ENCODE measurements at regions not wholly inside any gene's neighbourhood (a gene's known extent, or its start where the extent isn't known, plus 50 kb on each side); places are given as distances from the start of the nearest gene placed in this dataset.
"Not testable (repeated sequence)": the region's sequence is repeated elsewhere in the genome, so short reads cannot be mapped to it uniquely, and the experiment has no call there.

DNA sequence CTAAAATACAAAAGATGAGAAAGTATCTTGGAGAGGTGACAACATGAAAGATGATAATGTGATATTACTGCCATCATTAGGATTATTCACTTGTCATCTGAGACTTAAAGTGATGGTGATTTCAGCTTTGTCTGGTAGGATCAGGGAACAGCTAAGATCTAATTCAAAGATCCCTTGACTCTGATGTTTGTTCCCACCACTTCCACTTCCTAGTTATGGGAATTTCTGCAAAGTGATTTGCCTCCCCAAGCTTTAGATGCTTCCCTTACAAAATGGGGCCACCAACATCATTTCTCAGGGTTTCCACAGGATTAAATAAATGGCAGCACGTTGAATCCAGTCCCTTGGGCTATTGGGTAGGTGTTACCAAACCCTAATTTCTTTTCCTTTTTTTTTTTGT, 550.8 kb upstream of the CDH5 start:
- Histone ChIP-seq H3K36me3 (ENCODE audit: control insufficient read depth, insufficient read depth, low read length) (no peaks in the 10 kb centered on the region), H3K27ac (ENCODE audit: insufficient read depth, low read length) (no peak overlapping the region), H3K27me3 (ENCODE audit: control insufficient read depth, insufficient read depth, low read length) (no peaks in the 10 kb centered on the region), H2AFZ (ENCODE audit: low read length) (no peak overlapping the region), H3K4me2 (ENCODE audit: extremely low read depth, insufficient read depth, low read length) (no peak overlapping the region), H3K4me3 (replicated peaks in 1 of 4; ENCODE audit: control extremely low read depth in 1 of 4, insufficient read depth in 1 of 4, low read depth in 3 of 4, low read length in 4 of 4) (no peak overlapping the region), H3K4me1 (ENCODE audit: control insufficient read depth, extremely low read depth, insufficient read depth, low read length) (no peaks in the 10 kb centered on the region), H4K20me1 (ENCODE audit: control insufficient read depth, extremely low read depth, insufficient read depth, low read length) (no peaks in the 10 kb centered on the region), H3K9ac (ENCODE audit: insufficient read depth, low read length) (no peak overlapping the region), H3K79me2 (ENCODE audit: control insufficient read depth, insufficient read depth, low read length) (no peaks in the 10 kb centered on the region), H3K9me3 (ENCODE audit: control insufficient read depth, insufficient read depth, low read depth, low read length) (no peaks in the 10 kb centered on the region)
- TF ChIP-seq EZH2 (IDR thresholded peaks at IDR 0.05; ENCODE audit: low read length, missing control alignments), result no peak
- TF ChIP-seq, protein P1, sequence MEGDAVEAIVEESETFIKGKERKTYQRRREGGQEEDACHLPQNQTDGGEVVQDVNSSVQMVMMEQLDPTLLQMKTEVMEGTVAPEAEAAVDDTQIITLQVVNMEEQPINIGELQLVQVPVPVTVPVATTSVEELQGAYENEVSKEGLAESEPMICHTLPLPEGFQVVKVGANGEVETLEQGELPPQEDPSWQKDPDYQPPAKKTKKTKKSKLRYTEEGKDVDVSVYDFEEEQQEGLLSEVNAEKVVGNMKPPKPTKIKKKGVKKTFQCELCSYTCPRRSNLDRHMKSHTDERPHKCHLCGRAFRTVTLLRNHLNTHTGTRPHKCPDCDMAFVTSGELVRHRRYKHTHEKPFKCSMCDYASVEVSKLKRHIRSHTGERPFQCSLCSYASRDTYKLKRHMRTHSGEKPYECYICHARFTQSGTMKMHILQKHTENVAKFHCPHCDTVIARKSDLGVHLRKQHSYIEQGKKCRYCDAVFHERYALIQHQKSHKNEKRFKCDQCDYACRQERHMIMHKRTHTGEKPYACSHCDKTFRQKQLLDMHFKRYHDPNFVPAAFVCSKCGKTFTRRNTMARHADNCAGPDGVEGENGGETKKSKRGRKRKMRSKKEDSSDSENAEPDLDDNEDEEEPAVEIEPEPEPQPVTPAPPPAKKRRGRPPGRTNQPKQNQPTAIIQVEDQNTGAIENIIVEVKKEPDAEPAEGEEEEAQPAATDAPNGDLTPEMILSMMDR (conservative IDR thresholded peaks at IDR 0.05 in 1 of 2, IDR thresholded peaks at IDR 0.05 in 1 of 2; ENCODE audit: low read depth in 1 of 2, low read length in 2 of 2), result no peak
- DNase-seq (ENCODE audit: low read depth in 2 of 2), result no peak

DNA sequence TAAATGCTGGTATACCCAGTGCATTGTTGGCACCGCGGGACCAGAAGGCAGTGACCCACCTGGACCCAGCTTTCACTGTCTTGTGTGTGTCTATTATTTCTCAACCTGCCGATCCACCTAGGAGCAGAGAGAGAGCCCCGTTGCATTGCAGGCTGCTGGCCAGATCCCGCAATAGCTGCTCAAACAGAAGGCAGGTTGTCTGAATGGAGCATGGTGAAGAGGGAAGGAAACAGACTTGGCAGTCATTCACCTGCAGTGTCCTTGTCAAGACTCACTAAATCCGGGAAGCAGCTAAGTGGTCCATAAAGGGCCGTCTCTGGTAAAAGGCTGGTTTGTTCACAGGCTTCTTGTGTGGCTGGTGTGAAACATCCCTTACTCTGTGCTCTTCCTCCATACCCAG, 552.6 kb upstream of the CDH5 start:
- not testable (repeated sequence) for H4K20me1 ChIP-seq (ENCODE audit: control insufficient read depth, extremely low read depth, insufficient read depth, low read length); H3K9ac ChIP-seq (ENCODE audit: insufficient read depth, low read length); H3K4me2 ChIP-seq (ENCODE audit: extremely low read depth, insufficient read depth, low read length); H3K27me3 ChIP-seq (ENCODE audit: control insufficient read depth, insufficient read depth, low read length); H3K27ac ChIP-seq (ENCODE audit: insufficient read depth, low read length); DNase-seq (ENCODE audit: low read depth in 2 of 2); H2AFZ ChIP-seq (ENCODE audit: low read length); H3K79me2 ChIP-seq (ENCODE audit: control insufficient read depth, insufficient read depth, low read length); H3K9me3 ChIP-seq (ENCODE audit: control insufficient read depth, insufficient read depth, low read depth, low read length); H3K4me1 ChIP-seq (ENCODE audit: control insufficient read depth, extremely low read depth, insufficient read depth, low read length); H3K36me3 ChIP-seq (ENCODE audit: control insufficient read depth, insufficient read depth, low read length); H3K4me3 ChIP-seq (replicated peaks in 1 of 4; ENCODE audit: control extremely low read depth in 1 of 4, insufficient read depth in 1 of 4, low read depth in 3 of 4, low read length in 4 of 4)

DNA sequence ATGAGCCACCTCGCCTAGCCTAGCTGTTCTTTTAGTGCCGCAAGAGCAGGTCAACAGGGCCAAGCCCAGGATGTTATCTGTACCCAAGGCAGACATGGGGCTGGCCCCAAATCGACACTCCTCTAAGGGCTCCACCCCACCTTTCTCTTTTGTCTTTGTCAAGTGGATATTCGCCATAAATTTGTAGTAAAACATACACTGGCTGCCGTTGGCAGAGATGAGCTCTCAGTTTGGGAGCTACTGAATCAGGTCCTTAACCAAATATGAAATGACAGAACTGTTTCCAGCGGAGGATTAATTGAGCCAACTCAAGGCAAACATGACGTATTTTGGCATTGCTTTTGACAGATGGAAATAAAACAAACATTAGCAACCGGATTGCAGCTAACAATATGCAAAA, 556.9 kb upstream of the CDH5 start:
- H3K27ac ChIP-seq (ENCODE audit: insufficient read depth, low read length), result no peak overlapping the region
- peak in 1 of 2 donors; percentile 1 for DNase-seq (ENCODE audit: low read depth in 2 of 2)

More for the DNA sequence above, 556.9 kb upstream of the CDH5 start:
- TF ChIP-seq, protein P1 (conservative IDR thresholded peaks at IDR 0.05 in 1 of 2, IDR thresholded peaks at IDR 0.05 in 1 of 2; ENCODE audit: low read depth in 1 of 2, low read length in 2 of 2), result no peak
- no peak for TF ChIP-seq EZH2 (IDR thresholded peaks at IDR 0.05; ENCODE audit: low read length, missing control alignments)
- Histone ChIP-seq H3K79me2 (ENCODE audit: control insufficient read depth, insufficient read depth, low read length) (no peaks in the 10 kb centered on the region), H3K36me3 (ENCODE audit: control insufficient read depth, insufficient read depth, low read length) (no peaks in the 10 kb centered on the region), H3K27me3 (ENCODE audit: control insufficient read depth, insufficient read depth, low read length) (no peaks in the 10 kb centered on the region), H3K9ac (ENCODE audit: insufficient read depth, low read length) (no peak overlapping the region), H3K9me3 (ENCODE audit: control insufficient read depth, insufficient read depth, low read depth, low read length) (no peaks in the 10 kb centered on the region), H3K4me1 (ENCODE audit: control insufficient read depth, extremely low read depth, insufficient read depth, low read length) (no peaks in the 10 kb centered on the region), H2AFZ (ENCODE audit: low read length) (no peak overlapping the region), H3K4me3 (replicated peaks in 1 of 4; ENCODE audit: control extremely low read depth in 1 of 4, insufficient read depth in 1 of 4, low read depth in 3 of 4, low read length in 4 of 4) (no peak overlapping the region), H3K4me2 (ENCODE audit: extremely low read depth, insufficient read depth, low read length) (no peak overlapping the region), H4K20me1 (ENCODE audit: control insufficient read depth, extremely low read depth, insufficient read depth, low read length) (no peaks in the 10 kb centered on the region)
